ENCODE measurements at regions not wholly inside any gene's neighbourhood (a gene's known extent, or its start where the extent isn't known, plus 50 kb on each side); places are given as distances from the start of the nearest gene placed in this dataset.
A peak's percentile ranks its signal among the peaks of the same experiment; 100 is the strongest.

DNA sequence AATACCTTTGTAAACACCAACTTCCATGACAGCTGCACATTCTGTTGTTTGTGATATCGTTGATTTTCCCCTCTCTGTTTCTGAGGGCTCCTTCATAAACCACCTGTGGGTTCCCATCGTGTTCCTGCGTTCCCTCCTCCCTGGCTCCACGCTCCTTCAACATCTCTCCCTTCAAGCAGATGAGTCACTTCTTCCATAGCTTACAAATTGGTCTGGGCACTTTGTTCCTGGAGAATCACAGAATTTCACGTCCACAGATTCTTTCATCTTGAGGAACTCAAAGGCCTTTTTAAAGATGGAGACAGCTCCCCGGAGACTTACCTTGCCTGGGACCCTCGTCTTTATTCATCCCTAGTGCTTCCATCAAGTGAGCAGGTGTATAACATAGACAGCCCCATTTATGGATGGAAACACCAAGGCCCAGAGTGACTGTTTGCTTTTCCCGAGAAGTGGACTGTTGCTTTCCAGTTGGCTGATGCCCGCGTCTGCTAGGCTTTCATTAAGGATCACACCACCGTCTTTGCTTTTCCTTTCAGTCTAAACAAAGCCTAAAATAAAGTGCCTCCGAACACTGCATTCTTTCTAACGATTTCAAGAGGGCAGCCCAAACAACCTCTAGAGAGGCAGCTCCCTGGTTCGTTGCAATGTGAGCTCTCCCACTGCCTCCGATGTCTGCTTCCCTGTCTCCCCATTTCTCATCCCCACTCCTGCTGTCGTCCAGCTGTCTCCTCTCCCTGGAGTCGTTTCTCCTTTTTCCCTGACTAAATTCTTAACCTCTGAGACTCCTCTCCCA lies 146.3 kb upstream of the STX18 start:
- Histone ChIP-seq H3K9me3 (ENCODE audit: low read depth) (no peaks in the 10 kb centered on the region), H3K36me3 (no peaks in the 10 kb centered on the region), H3K4me1 (ENCODE audit: low read depth) (no peaks in the 10 kb centered on the region), H3K27ac (no peak overlapping the region), H3K27me3 (no peaks in the 10 kb centered on the region), H3K4me3 (no peak overlapping the region)
- TF ChIP-seq CTCF (IDR thresholded peaks at IDR 0.05; ENCODE audit: low read depth, low read length): no peak
- DNase-seq (ENCODE audit: low read depth in 1 of 2, low spot score in 1 of 2): no peak

DNA sequence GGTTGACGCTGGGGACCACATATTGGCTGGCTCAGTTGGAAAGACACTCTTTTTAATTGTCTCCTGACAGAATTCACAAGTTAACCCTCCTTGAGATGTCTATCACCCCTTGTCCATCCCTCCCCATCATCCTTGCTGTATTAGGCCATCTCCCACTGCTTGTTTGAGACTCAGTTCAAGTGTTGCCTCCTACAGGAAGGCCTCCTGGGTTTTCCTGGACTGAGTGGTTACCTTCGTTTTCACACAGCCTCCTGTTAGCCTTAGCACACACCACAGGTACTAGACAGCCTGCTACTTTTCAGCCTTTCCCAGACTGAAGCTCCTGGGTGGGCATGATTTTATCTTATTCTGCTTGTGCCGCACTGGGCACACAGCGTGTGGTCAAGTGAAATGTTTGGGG lies 145.3 kb upstream of the STX18 start:
- H3K27ac ChIP-seq: no peak overlapping the region
- no peak overlapping the region for H3K4me3 ChIP-seq
- H3K9me3 ChIP-seq (ENCODE audit: low read depth): no peaks in the 10 kb centered on the region
- DNase-seq (ENCODE audit: low read depth in 1 of 2, low spot score in 1 of 2): no peak
- no peaks in the 10 kb centered on the region for H3K36me3 ChIP-seq
- H3K4me1 ChIP-seq (ENCODE audit: low read depth): no peaks in the 10 kb centered on the region
- TF ChIP-seq CTCF (IDR thresholded peaks at IDR 0.05; ENCODE audit: low read depth, low read length): no peak
- H3K27me3 ChIP-seq: no peaks in the 10 kb centered on the region

- Histone ChIP-seq H3K36me3 (no peaks in the 10 kb centered on the region), H3K27me3 (no peaks in the 10 kb centered on the region), H3K9me3 (ENCODE audit: low read depth) (no peaks in the 10 kb centered on the region), H3K4me1 (ENCODE audit: low read depth) (no peaks in the 10 kb centered on the region), H3K4me3 (no peak overlapping the region), H3K27ac (no peak overlapping the region)
- TF ChIP-seq CTCF (IDR thresholded peaks at IDR 0.05; ENCODE audit: low read depth, low read length): no peak
- DNase-seq (ENCODE audit: low read depth in 1 of 2, low spot score in 1 of 2): peak in 1 of 2 donors; percentile 55
Measured at GRCh38 chr4:4685810-4686795, 144.3 kb upstream of the STX18 start.

DNA sequence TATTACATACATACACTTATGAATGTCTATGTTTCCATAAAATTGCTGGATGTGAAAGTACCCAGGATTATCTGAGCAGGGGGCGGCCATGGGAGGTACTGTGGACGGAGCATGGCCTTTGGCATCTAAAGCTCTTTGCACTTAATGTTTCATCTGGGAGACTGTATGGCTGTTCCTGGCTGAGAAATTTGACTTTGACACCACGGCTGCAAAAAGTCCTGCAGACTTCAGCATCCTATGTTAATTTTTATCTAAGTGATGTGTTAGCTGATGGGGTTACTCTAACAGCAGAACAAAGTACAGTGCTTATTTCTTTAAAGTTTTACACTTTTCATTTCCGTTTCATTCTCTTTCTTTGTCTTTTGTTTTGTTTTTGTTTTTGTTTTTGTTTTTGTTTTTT lies 139.8 kb upstream of the STX18 start:
- DNase-seq (ENCODE audit: low read depth in 1 of 2, low spot score in 1 of 2): no peak
- no peak overlapping the region for H3K4me3 ChIP-seq
- H3K27ac ChIP-seq: no peak overlapping the region
- no peaks in the 10 kb centered on the region for H3K27me3 ChIP-seq
- H3K4me1 ChIP-seq (ENCODE audit: low read depth): peaks cover 9% of the 10 kb centered on the region
- no peak for TF ChIP-seq CTCF (IDR thresholded peaks at IDR 0.05; ENCODE audit: low read depth, low read length)
- H3K36me3 ChIP-seq: no peaks in the 10 kb centered on the region
- no peaks in the 10 kb centered on the region for H3K9me3 ChIP-seq (ENCODE audit: low read depth)

- no peaks in the 10 kb centered on the region for H3K27me3 ChIP-seq
- peaks cover 9% of the 10 kb centered on the region for H3K4me1 ChIP-seq (ENCODE audit: low read depth)
- no peaks in the 10 kb centered on the region for H3K36me3 ChIP-seq
- H3K27ac ChIP-seq: no peak overlapping the region
- H3K9me3 ChIP-seq (ENCODE audit: low read depth): no peaks in the 10 kb centered on the region
- no peak for TF ChIP-seq CTCF (IDR thresholded peaks at IDR 0.05; ENCODE audit: low read depth, low read length)
- H3K4me3 ChIP-seq: no peak overlapping the region
- DNase-seq (ENCODE audit: low read depth in 1 of 2, low spot score in 1 of 2): no peak
Measured at GRCh38 chr4:4680758-4681157, 138.9 kb upstream of the STX18 start.
